GM21825 (cell line): ENCODE measurements at regions not wholly inside any gene's neighbourhood (a gene's known extent, or its start where the extent isn't known, plus 50 kb on each side); places are given as distances from the start of the nearest gene placed in this dataset.
"Not testable (repeated sequence)": the region's sequence is repeated elsewhere in the genome, so short reads cannot be mapped to it uniquely, and the experiment has no call there.

ENCODE experiments used
- ATAC-seq: cut with Tn5 transposase; IDR thresholded peaks from one replicate; pipeline ENCODE4 v1.9.1; 2021; ENCODE audit warnings: mild to moderate bottlenecking, moderate library complexity; ENCODE audit not compliant: unreplicated experiment

DNA sequence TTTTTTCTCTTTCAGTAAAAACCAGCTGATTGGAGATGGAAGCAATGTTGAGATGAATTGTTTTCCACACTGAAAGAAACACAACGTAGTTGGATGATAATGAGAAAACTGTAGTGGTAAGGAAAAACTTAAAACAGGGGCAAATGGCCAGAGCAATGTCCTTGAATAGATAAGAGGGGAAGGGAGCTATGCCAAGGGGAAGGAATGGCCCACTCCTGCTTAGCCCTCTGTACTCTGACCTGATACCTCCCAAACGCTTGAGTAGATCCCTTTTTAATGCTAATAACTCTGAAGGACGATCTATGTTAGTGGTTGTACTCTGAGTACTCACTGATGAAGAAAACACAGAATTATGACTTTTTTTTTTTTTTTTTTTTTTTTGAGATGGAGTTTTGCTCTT lies 114.7 kb upstream of the DAB2 start:
- ATAC-seq: no peak

DNA sequence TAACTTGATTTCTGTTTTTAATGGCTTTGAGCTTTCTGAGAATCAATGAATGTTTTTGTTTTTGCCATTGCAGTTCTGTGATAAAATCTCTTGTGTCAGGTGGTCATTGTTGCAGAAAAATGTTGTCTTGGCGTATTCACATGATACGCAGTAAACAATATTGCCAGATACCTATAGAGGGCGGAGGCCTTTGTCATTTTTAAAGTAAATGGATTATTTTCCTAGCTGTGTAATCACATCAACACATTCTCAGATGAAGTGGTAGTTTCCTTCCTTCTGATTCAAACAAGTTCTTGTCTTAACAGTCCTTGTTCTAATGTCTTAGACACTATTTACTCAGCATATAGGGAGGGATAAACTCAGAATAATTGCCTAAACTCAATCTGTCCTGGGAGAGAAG lies 109.9 kb upstream of the DAB2 start:
- no peak for ATAC-seq

DNA sequence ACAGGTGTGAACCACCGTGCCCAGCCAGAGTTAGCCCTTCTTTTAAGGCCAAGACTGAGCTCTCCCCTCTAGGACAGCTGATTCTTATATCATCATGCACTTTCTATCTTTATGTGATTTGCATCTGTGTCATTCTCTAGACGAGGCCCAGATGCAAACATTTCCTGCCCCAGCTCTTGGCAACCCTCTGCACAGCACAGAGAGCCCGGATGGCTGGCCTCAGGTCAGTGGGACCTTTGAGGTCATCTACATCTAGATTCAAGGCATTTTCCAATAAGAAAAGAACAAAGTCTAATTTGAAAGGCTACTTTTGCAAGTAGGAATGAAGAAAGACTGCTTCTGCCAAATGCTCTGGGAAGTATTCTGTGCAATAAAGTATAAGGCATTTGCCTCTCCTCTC lies 109.0 kb upstream of the DAB2 start:
- no peak for ATAC-seq

DNA sequence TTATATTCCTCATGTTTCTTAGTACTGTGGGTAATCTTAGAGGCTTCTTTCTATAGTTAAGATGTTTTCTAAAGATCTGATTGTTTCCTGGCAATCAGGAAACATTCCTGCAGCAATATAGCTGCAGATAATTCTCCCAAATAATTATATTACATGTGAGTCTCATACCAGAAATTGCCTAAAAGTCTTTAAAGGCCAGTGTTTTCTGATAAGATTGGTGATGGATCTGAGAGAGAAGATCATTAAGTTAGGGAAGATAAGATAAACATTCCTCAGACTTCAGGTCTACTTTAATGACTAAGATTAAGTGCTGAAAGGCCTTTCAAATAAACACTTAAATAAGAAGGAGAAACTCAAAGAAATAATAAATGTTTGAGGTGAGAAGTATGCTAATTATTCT lies 107.7 kb upstream of the DAB2 start:
- ATAC-seq: no peak

DNA sequence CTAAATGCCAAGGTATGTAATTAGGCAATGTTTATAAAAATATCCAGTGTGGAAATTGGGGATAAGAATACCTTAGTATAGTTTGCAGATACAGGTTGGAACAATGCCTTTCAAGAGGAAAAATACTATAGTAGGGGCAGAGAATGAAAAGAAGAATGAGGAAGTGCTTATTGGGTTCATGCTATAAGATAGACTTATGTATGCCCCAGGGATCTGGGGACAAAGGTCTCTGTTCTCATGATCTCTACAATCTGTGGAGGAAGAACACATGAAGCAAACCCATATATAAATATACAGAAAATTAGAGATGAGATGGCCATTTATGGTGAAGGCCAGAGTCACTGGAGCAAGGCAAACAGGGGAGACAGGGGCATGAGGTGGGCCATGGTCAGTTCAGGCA lies 106.5 kb upstream of the DAB2 start:
- ATAC-seq: no peak

DNA sequence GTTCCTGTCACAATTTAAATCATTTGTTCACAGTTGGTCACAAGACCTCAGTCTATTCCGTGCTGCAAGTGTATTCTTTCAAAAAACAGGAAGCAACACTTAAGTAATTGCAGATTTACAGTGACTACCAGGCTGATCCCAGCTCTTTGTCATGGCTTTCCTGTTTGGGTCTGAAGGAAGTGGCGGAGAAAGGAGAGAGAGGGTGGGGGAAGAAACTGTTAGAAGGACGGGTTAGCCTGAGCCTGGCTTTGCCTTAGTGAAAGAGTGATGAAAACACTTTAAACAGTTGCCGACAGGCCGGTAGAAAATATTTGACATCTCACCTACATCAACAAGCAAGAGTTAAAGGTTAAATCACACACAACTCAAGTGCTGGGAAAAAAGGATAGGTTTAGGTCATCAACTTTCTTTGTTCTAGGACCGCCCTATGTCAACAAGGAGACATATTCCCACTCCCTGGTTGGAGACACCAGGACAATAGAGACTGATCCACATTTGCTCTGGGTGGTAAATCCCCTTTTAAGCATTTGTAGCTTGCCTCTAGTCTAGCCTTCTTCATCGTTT lies 102.2 kb upstream of the DAB2 start:
- ATAC-seq: no peak

DNA sequence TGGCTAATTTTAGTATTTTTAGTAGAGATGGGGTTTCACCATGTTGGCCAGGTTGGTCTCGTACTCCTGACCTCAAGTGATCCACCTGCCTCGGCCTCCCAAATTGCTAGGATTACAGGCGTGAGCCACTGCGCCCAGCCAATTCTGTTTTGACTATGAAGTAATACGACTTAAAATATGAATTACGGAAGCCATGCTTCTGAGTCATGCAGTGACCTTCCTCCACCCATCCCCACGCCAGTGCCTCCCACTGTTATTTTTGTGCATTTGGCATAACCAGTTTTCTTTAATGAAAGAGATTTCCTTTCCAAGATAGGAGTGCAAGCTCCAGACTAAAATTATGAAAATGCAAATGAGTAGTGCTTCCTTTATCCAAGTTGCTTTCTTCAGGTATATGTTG lies 101.0 kb upstream of the DAB2 start:
- ATAC-seq: not testable (repeated sequence)

DNA sequence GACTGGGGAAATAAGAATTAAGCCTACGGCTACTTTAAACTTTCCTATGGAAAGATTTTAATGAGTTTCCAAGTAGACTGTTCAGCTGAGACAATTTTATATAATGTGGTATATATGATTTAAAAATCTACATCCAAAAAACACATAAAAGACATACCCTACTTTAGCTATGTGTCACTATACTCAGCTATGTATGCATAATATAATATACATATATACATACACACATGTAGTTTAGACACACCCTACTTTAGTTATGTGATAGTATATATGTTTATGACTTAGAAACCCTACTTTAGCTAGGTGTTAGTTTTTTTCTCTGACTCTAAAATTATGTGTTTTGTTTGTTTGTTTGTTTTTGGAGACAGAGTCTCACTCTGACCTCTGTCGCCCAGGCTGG lies 100.5 kb upstream of the DAB2 start:
- ATAC-seq: no peak

DNA sequence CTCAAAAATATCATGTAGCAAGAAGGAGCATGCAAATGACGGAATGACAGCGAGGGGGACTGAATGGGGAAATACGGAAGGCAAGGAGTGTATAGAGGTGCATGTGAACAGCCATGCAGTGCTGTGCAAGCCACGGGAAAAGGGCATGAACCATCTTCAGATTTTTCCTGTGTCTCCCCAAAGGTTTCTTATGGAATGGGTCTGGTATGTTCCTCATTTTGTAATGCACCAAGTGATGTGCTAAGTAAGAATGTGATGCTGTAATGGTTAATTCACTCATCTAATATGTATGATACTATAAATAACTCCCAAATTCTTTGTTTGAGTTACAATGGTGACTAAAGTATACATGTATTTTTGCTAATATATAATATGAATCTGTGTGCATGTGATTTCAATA lies 99.0 kb upstream of the DAB2 start:
- no peak for ATAC-seq

DNA sequence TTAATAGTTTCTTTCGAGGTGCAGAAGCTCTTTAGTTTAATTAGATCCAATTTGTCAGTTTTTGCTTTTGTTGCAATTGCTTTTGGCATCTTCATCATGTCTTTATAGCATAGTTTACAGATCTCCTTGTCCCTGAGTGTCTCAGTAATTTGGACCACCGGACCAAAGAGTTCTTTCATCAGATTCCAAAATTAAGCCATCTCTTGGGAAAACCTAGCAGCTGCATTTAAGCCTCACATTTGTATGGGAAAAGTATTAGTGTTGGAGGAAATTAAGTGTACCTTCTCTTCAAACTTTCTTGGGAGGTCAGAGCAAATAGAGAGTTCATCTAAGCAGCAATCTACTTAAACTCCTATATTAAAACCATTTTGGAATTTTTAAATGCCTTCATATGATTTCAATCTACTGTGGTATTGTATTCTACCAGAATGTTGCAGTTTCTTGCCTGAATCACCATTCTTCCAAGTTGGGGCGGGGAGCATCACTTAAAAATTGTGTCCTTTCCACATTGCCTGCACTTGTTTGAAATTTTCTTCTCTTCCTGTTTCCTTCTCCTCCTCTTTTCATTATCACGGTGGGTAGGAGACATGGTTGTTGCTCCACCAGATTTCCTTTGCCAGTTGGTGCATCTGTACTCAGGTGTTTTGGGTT lies 97.3 kb upstream of the DAB2 start:
- no peak for ATAC-seq

DNA sequence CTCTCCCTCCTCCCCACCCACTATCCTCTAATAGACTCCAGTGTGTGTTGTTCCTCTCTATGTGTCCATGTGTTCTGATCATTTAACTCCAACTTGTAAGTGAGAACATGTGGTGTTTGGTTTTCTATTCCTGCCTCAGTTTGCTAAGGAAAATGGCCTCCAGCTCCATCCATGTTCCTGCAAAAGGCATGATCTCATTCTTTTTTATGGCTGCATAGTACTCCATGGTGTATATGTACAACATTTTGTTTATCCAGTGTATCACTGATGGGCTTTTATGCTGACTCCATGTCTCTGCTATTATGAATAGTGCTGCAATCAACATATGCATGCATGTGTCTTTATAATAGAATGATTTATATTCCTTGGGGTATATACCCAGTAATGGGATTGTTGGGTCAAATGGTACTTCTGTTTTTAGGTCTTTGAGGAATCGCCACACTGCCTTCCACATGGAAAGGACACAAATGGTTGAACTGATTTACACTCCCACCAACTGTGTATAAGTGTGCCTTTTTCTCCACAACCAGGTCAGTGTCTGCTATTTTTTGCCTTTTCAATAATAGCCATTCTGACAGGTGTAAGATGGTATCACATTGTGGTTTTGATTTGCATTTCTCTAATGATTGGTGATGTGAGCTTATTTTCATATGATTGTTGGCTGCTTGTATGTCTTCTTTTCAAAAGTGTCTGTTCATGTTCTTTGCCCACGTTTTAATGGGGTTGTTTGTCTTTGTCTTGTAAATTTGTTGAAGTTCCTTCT lies 96.5 kb upstream of the DAB2 start:
- no peak for ATAC-seq

DNA sequence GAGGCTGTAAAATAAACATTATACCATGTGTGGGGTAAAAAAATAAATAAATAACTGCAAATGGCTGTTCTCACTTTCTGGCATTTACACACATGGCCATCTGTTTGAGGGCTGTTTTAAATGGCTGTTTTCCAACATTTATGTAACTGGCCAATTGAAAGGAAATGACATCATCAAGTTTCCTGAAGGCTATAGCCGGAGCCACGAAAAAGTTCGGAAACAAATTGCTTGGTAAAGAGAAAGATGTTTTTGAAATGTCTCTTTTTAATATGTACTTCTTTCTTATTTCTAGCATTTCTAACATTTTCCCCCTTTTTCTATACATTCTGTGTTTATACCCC lies 95.4 kb upstream of the DAB2 start:
- no peak for ATAC-seq

DNA sequence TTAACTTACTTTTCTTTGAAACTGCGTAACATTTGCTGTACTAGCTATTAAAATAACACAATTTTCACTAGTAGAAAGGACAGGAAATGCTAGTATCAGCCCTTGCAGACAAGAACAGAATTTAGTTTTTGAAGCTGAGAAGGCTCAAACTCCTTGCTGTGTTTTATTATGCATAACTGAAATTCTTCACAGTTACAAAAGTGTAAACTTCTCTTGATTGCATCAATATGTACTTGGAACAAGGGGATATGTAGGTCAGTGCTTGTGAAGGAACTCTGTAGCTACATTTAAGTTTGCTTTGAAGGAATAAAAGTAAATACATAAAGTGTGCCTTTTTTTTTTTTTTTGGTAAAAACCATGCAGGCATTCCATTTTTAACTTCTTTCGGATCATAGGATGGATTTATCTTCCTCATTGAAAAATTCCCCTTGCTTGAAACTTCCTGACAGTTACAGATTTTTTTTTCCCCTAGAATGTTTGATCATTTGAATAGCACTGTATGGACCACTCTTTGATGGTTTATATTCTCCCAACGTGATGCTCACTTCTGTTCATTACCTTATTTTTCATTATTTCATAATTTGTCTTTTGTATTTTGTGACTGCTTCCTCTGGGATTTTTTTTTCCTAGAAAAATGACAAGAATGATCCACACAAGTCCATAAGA lies 94.9 kb upstream of the DAB2 start:
- ATAC-seq: no peak

DNA sequence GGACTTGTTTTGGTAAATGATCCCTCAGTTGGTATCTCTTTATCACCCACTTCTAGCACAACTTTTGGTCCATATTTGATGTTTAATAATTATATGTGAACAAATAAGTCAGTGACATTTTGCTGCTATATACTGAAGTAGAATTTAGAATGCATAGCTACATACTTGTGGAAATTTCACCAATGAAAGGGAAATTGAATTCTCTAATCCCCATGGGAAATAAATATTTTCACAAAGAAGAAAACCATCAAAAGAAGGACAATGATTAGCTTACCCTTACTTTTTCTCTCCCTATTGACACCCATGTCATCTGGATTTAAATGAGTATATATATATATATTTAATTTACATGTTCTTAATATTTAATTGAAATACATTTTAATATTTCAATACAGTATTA lies 94.3 kb upstream of the DAB2 start:
- ATAC-seq: no peak

DNA sequence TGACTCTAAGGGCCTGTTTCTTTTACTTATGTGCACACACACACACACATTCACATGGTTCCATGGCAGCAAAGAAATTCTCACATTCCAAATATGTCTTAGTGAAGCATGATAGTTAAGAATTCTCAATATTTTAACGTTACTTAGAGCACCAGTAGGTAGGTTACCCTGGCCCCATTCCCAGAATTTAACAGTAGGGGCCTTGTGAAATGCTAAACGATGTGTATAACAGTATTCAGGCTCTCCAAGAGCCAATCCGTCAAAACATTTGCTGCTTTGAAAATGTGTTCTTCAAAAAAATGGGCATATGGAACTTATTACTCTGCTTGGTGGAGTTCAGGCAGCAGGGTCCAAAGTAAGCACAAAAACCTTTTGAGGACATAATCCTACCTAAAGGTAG lies 93.7 kb upstream of the DAB2 start:
- ATAC-seq: no peak

DNA sequence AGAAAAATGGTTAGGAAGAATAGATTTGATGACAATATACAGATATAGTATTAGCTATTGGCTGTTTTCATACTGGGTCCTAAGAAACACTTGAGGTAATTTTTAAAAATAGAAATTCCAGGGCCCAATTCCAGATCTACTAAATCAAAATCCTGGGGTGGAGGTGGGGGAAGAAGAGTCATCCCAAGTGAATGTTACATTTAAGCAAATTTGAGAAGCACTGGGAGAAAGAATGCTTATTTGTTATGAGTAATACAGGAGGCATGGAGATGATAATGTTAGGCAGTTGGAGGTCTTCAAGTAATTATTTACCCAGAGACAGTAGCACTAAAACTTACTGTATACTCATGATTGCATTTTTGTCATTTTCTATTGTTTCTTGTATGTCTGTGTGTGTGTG lies 93.0 kb upstream of the DAB2 start:
- ATAC-seq: no peak

DNA sequence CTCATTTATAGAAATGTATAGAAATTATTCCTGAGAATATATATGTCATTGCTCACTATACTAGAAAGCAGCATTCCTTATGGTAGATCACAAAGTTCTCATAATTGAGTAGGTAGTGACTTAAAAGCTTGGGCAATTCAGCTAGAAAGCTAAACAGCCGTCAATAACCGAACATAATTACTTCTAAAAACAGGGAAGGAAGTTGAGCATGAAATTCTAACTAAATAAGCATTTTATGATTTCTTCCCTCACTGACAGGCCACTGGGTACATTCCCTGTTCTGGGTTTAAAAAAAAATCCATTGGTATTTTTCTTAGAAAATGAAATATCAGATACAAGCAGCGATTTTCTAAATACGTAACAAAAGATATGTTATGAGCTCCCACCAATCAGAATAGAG lies 91.1 kb upstream of the DAB2 start:
- ATAC-seq: no peak

DNA sequence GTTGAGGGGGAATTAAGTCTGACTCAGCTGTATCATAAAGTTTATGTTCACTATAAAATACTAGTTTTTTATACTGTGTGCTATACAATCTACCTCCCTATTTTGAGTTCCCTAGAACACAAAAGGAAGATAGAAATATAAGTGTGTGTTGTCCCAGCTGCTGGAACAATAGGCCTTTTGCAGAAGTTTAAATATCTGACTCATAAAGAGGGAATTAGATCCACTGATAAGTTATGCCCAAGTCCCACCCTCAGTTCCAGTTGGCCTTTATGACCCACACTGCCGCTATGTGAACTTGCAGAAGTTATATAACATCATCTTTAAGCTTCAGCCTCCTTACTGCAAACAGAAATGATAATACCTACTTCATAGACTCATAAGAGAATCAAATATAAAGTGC lies 88.5 kb upstream of the DAB2 start:
- no peak for ATAC-seq

DNA sequence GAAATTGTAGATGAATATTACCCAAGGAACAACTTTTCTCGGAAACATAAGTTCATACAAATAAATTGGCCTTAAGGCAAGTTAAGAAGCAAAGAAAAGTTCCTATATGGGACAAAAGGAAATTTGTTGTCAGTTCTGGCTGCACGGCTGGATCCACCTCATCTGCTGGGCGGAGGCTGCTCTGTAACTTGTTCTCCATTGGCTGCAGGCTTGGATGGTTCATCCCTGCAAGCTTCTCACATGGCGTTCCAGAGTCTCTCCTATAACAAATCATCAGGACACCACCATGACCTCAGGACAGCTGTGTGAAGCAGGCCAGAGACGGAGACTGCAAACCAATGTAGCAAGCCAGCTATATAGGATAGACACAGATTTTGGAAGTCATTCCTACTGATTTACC lies 81.4 kb upstream of the DAB2 start:
- ATAC-seq: no peak

DNA sequence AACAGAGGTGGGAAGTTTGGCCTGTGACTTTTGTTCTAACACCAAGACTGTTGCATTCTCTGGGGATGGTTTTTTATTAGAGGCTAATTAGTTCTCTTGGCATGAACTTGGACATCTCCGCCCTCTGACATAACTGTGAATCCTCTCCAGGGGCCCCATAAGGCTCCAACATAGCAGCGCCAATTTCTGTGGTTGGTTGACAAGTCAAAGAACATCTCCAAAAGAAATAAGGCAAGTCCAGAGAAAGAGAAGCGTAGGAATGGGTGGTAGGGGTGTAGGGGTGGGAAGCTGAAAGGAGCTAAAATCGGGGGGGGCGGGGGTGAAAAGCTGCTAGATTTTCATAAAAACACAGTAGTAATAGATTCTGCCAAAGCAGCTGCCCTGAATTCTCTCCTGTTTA lies 81.0 kb upstream of the DAB2 start:
- no peak for ATAC-seq

DNA sequence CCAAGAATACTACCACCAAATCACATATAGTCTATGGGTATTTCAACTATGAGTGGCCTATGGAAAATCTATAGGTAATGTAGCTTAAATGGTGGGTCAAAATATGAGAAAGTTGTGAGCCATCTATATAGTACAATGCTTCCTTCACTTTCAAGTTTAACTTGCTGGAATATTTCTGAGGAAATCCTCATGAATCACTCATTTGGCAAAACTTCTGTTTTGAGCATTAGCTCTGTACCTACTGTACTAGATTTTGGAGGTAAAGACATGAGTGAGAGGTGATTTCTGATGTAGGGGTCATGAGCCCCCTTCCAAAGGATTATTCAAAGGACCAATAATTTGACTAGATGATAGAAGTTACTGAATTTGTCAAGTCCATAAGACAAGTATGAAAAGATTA lies 80.6 kb upstream of the DAB2 start:
- ATAC-seq: no peak

DNA sequence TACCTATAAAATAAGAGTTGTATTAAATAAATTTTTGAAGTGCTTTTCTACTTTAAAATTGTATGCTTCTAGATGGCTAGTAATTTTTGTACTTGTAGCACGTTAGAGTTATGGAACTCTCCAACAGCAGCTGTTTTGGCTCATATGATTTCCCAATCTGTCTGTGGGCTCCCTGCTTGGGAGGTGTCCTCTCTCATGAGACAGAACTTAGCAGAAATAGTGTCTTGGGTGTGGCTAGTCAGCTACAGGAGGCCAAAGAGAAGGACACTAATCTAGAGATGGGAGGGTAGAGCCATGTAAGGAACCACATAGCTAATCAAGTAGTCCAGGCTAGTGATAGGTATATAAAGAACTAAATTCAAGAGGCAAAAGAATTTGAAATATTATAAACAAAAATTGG lies 78.4 kb upstream of the DAB2 start:
- no peak for ATAC-seq
